Astrocyte of the spinal cord (primary cell): ENCODE measurements at regions not wholly inside any gene's neighbourhood (a gene's known extent, or its start where the extent isn't known, plus 50 kb on each side); places are given as distances from the start of the nearest gene placed in this dataset.

Experiments
- DNase-seq: peaks from one replicate; pipeline ENCODE4 v3.0.0; 2011; ENCODE audit warnings: low read depth, low spot score
- H3K4me3 ChIP-seq: 2 replicates; pipeline ENCODE4 v1.5.1; 2011; ENCODE audit warnings: low read depth, mild to moderate bottlenecking, low read length, moderate library complexity
- CTCF ChIP-seq: IDR thresholded peaks from 2 replicates; pipeline ENCODE4 v1.5.1; 2012; ENCODE audit warnings: low read depth, mild to moderate bottlenecking, low read length, inconsistent platforms
- in situ Hi-C: cut with HindIII; loops from 2 replicates; pipeline ENCODE4 v1.10.0; 2017; ENCODE audit warnings: low sequenced_read_pairs

GRCh38 chr5:114266374-114266773 is 95.5 kb upstream of the KCNN2 start:
- H3K4me3 ChIP-seq = no peak overlapping the region
- in situ Hi-C loops = no loop called here
- DNase-seq = no peak
- TF ChIP-seq CTCF = no peak

- in situ Hi-C loops = no loop called here
- no peak for TF ChIP-seq CTCF
Measured at GRCh38 chr5:114296191-114296590, 65.7 kb upstream of the KCNN2 start.

GRCh38 chr5:114297915-114298314 is 64.0 kb upstream of the KCNN2 start:
- no peak for TF ChIP-seq CTCF
- no peak for DNase-seq
- H3K4me3 ChIP-seq = no peak overlapping the region
- in situ Hi-C loops = no loop called here

More at GRCh38 chr5:114296191-114296590, 65.7 kb upstream of the KCNN2 start:
- no peak overlapping the region for H3K4me3 ChIP-seq
- no peak for DNase-seq

GRCh38 chr5:114305402-114306207 is 56.3 kb upstream of the KCNN2 start:
- TF ChIP-seq CTCF = peak; percentile 63
- peak; percentile 32 for DNase-seq
- in situ Hi-C loops = no loop called here
- no peak overlapping the region for H3K4me3 ChIP-seq

- in situ Hi-C loops = no loop called here
- no peak for DNase-seq
- TF ChIP-seq CTCF = no peak
- H3K4me3 ChIP-seq = no peak overlapping the region
Measured at GRCh38 chr5:114308017-114308416, 53.9 kb upstream of the KCNN2 start.

GRCh38 chr5:114308508-114308907 is 53.4 kb upstream of the KCNN2 start:
- no peak for DNase-seq
- no peak for TF ChIP-seq CTCF
- H3K4me3 ChIP-seq = no peak overlapping the region
- in situ Hi-C loops = no loop called here

GRCh38 chr5:114310666-114311065 is 51.2 kb upstream of the KCNN2 start:
- no peak for DNase-seq
- TF ChIP-seq CTCF = no peak
- in situ Hi-C loops = no loop called here
- no peak overlapping the region for H3K4me3 ChIP-seq
